ENCODE measurements at regions not wholly inside any gene's neighbourhood (a gene's known extent, or its start where the extent isn't known, plus 50 kb on each side); places are given as distances from the start of the nearest gene placed in this dataset.
A peak's percentile ranks its signal among the peaks of the same experiment; 100 is the strongest.

DNA sequence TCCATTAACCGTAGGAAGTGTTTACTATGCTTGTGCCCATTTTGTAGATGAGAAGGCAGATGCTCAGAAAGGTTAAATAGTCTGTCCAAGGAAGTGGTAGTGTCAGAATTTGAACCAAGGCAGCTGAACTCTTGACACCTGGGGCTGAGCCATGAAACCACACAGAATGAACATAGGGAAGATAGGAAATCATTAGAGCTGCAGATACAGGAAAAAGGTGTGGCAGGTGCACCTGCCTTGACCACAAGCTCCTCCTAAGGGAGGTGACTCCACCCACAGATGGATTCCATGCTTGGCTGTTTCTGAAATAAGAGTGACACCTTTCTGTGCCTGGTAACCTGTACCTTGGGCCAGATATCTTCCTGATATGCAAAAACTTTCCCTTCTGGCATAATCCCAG lies 69.9 kb upstream of the IGSF21 start:
- Mint-ChIP-seq H3K9me3 (no peaks in the 10 kb centered on the region), H3K36me3 (ENCODE audit: low read depth) (no peaks in the 10 kb centered on the region), H3K4me1 (peaks cover 51% of the 10 kb centered on the region), H3K4me3 (no peak overlapping the region), H3K27me3 (peaks cover 5% of the 10 kb centered on the region), H3K27ac (no peak overlapping the region)
- no peak for TF ChIP-seq CTCF (IDR thresholded peaks at IDR 0.05)
- POLR2A ChIA-PET, result no interaction called here
- CTCF ChIA-PET, result no interaction called here
- intact Hi-C loops (cut with micrococcal nuclease), result no loop called here
- DNase-seq, result no peak
- ATAC-seq (ENCODE audit: low read depth), result no peak

- peaks cover 3% of the 10 kb centered on the region for H3K27me3 Mint-ChIP-seq
- ATAC-seq (ENCODE audit: low read depth) (no peak), DNase-seq (no peak)
- no peak for TF ChIP-seq CTCF (IDR thresholded peaks at IDR 0.05)
- H3K9me3 Mint-ChIP-seq, result no peaks in the 10 kb centered on the region
- ChIA-PET CTCF (no interaction called here), POLR2A (no interaction called here)
- no peak overlapping the region for H3K4me3 Mint-ChIP-seq
- H3K4me1 Mint-ChIP-seq, result peaks cover 51% of the 10 kb centered on the region
- H3K27ac Mint-ChIP-seq, result no peak overlapping the region
- no peaks in the 10 kb centered on the region for H3K36me3 Mint-ChIP-seq (ENCODE audit: low read depth)
- intact Hi-C loops (cut with micrococcal nuclease), result no loop called here
These were observed 69.5 kb upstream of the IGSF21 start for GRCh38 chr1:18038051-18038450.

DNA sequence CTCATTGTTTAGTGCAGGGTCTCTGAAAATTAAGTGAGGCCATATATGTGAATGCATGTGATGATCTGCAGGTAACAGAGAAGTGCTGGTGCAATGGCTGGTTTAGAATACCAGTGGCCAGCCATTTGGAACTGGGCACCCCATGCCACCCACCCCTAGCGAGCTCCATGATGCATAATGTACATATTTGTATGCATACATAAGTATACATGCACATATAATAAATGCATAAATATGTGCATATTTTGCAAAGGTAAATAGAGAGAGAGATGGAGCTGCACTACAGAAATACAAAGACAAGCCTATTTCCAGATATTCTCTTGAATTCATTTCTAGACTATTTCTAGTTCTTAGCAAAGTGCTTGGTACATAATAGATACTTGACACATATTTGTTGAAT lies 68.5 kb upstream of the IGSF21 start:
- H3K27ac Mint-ChIP-seq, result no peak overlapping the region
- intact Hi-C loops (cut with micrococcal nuclease), result no loop called here
- TF ChIP-seq CTCF (IDR thresholded peaks at IDR 0.05), result no peak
- POLR2A ChIA-PET, result no interaction called here
- H3K4me1 Mint-ChIP-seq, result peaks cover 55% of the 10 kb centered on the region
- ATAC-seq (ENCODE audit: low read depth) (no peak), DNase-seq (no peak)
- peaks cover 10% of the 10 kb centered on the region for H3K27me3 Mint-ChIP-seq
- CTCF ChIA-PET, result no interaction called here
- no peak overlapping the region for H3K4me3 Mint-ChIP-seq
- no peaks in the 10 kb centered on the region for H3K36me3 Mint-ChIP-seq (ENCODE audit: low read depth)
- H3K9me3 Mint-ChIP-seq, result no peaks in the 10 kb centered on the region

DNA sequence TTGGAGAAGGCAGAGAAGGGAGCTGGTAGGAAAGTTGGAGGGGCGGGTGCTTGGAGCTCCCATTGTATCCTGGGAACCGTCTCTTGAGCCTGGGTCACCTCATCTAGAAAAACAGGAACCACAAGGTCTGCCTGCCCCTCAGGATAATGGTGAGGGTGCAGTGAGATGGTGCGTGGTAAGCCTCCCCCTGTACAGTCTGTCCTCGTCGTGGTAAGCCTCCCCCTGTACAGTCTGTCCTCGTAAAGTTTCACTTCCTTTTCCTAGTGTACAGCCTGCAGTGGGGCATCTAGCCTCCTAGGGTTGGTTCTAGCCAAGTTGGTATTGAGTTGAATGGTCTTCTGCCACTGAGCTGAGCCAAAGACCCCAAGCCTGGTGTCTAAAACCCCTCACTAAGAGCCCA lies 66.5 kb upstream of the IGSF21 start:
- intact Hi-C loops (cut with micrococcal nuclease), result no loop called here
- ATAC-seq (ENCODE audit: low read depth) (peak; percentile 91), DNase-seq (peak; percentile 15)
- ChIA-PET POLR2A (no interaction called here), CTCF (no interaction called here)
- H3K4me1 Mint-ChIP-seq, result peaks cover 39% of the 10 kb centered on the region
- no peaks in the 10 kb centered on the region for H3K36me3 Mint-ChIP-seq (ENCODE audit: low read depth)
- TF ChIP-seq CTCF (IDR thresholded peaks at IDR 0.05), result no peak
- no peaks in the 10 kb centered on the region for H3K9me3 Mint-ChIP-seq
- H3K4me3 Mint-ChIP-seq, result no peak overlapping the region
- no peak overlapping the region for H3K27ac Mint-ChIP-seq
- H3K27me3 Mint-ChIP-seq, result peaks cover 15% of the 10 kb centered on the region

GRCh38 chr1:18041685-18042355 lies 65.8 kb upstream of the IGSF21 start:
- Mint-ChIP-seq H3K9me3 (no peaks in the 10 kb centered on the region), H3K27ac (peak overlapping the region; percentile 37), H3K36me3 (ENCODE audit: low read depth) (no peaks in the 10 kb centered on the region), H3K4me3 (no peak overlapping the region), H3K4me1 (peaks cover 34% of the 10 kb centered on the region), H3K27me3 (peaks cover 15% of the 10 kb centered on the region)
- no peak for ATAC-seq (ENCODE audit: low read depth)
- intact Hi-C loops (cut with micrococcal nuclease), result no loop called here
- no peak for TF ChIP-seq CTCF (IDR thresholded peaks at IDR 0.05)
- ChIA-PET CTCF (no interaction called here), POLR2A (no interaction called here)
- no peak for DNase-seq
